Spinal cord (tissue), 9 donors: ENCODE measurements at regions not wholly inside any gene's neighbourhood (a gene's known extent, or its start where the extent isn't known, plus 50 kb on each side); places are given as distances from the start of the nearest gene placed in this dataset.
A peak's percentile ranks its signal among the peaks of the same experiment; 100 is the strongest.

Source experiments
- DNase-seq, 6 donors: peaks; one replicate each; pipeline versions ENCODE4 v3.0.0 to v3.0.0-alpha.2; 2013 to 2015; ENCODE audit warnings: low spot score in 6 of 6, low read depth in 4 of 6
- H3K27ac ChIP-seq: one replicate; pipeline ENCODE4 v1.5.1; 2013; ENCODE audit warnings: low read depth, low read length, control low read depth
- H3K27me3 ChIP-seq: one replicate; pipeline ENCODE4 v1.6.1; 2013; ENCODE audit warnings: low read length; ENCODE audit not compliant: control insufficient read depth, insufficient read depth
- H3K36me3 ChIP-seq: one replicate; pipeline ENCODE4 v1.6.1; 2013; ENCODE audit warnings: low read length; ENCODE audit not compliant: control insufficient read depth, insufficient read depth
- H3K4me1 ChIP-seq: one replicate; pipeline ENCODE4 v1.6.1; 2013; ENCODE audit warnings: low read length; ENCODE audit not compliant: control insufficient read depth, insufficient read depth
- H3K4me3 ChIP-seq: one replicate; pipeline ENCODE4 v1.5.1; 2013; ENCODE audit warnings: low read depth, low read length, control low read depth
- H3K9me3 ChIP-seq: one replicate; pipeline ENCODE4 v1.6.1; 2013; ENCODE audit warnings: low read length; ENCODE audit not compliant: control insufficient read depth, insufficient read depth
- WGBS: methylation state at CpG from one replicate; pipeline ENCODE4 v1.1.5; 2013; ENCODE audit warnings: missing lambda C conversion rate; ENCODE audit not compliant: insufficient coverage; 5-methylcytosine and 5-hydroxymethylcytosine counted together
- donor health status: healthy.

DNA sequence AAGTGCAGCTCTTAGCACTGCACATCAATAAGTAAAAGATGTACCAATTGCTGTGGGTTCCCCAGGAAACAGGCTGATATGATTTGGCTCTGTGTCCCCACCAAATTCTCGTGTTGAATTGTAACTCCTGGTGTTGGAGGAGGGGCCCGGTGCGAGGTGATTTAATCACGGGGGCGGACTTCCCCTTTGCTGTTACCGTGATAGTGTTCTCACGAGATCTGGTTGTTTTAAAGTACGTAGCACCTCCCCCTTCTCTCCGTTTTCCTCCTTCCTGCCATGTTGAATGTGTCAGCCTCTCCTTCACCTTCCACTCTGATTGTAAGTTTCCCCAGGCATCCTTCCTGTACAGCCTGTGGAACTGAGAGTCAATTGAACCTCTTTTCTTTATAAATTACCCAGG is 93.2 kb upstream of the ACTBL2 start:
- H3K36me3 ChIP-seq: no peaks in the 10 kb centered on the region

DNA sequence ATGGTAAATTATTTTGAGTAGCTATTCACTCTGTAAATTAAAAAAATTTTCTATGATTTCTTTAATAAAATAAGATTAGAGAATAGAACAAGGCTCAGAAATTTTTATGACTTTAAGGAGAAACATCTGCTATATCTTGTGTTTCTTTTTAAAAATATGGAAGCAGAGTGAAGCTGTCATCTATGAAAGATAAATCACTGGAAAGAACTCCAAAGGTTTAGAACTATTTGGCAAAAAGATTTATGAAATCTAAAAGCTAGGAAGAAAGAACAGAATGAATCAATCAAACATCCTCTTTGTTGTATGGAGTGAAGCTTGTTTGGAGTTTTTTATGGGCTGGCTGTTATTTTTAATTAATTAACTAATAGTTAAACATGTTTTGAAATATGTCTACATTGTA is 89.8 kb upstream of the ACTBL2 start:
- Histone ChIP-seq H3K9me3 (no peaks in the 10 kb centered on the region), H3K27ac (no peak overlapping the region), H3K4me3 (no peak overlapping the region), H3K27me3 (no peaks in the 10 kb centered on the region), H3K36me3 (no peaks in the 10 kb centered on the region), H3K4me1 (no peaks in the 10 kb centered on the region)
- DNase-seq: no peak

More for the DNA sequence above, 93.2 kb upstream of the ACTBL2 start:
- DNase-seq: no peak
- Histone ChIP-seq H3K4me3 (no peak overlapping the region), H3K27me3 (no peaks in the 10 kb centered on the region), H3K4me1 (no peaks in the 10 kb centered on the region), H3K9me3 (no peaks in the 10 kb centered on the region), H3K27ac (no peak overlapping the region)
- WGBS: 78% methylated on average over 2 of the region's 9 CpGs

- H3K36me3 ChIP-seq: no peaks in the 10 kb centered on the region
- H3K4me3 ChIP-seq: no peak overlapping the region
- no peak for DNase-seq
- no CpG with 5 or more reads among the region's 1 CpG for WGBS
- no peaks in the 10 kb centered on the region for H3K4me1 ChIP-seq
- peak overlapping the region; percentile 35 for H3K27ac ChIP-seq
- H3K27me3 ChIP-seq: no peaks in the 10 kb centered on the region
- no peaks in the 10 kb centered on the region for H3K9me3 ChIP-seq
These were observed 87.0 kb upstream of the ACTBL2 start for GRCh38 chr5:57569601-57570000.

GRCh38 chr5:57568136-57568535 is 85.5 kb upstream of the ACTBL2 start:
- no CpG with 5 or more reads among the region's 3 CpGs for WGBS
- no peak overlapping the region for H3K4me3 ChIP-seq
- no peak overlapping the region for H3K27ac ChIP-seq
- DNase-seq: no peak
- H3K4me1 ChIP-seq: no peaks in the 10 kb centered on the region
- no peaks in the 10 kb centered on the region for H3K9me3 ChIP-seq
- no peaks in the 10 kb centered on the region for H3K27me3 ChIP-seq
- H3K36me3 ChIP-seq: no peaks in the 10 kb centered on the region

DNA sequence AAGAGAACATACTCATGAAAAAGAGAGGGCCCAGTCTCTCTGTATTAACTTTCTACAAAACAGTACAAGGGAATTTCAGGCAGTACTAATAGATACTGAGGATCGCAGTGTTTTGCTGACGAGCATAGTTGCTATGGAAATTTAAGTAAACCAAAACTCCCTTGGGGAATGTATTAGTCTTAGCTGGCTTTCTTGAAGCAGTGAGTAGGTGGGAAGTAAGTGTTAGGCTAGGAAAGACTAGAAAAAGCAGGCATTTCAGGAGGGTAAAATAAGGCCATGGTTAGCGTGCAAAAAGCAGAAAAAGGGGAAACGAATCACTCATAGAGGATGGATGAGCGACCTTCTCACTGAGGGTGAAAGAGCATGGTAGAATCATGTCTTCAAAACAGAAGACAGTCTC is 84.3 kb upstream of the ACTBL2 start:
- no peaks in the 10 kb centered on the region for H3K27me3 ChIP-seq

GRCh38 chr5:57561231-57561842 is 78.7 kb upstream of the ACTBL2 start:
- no peak for DNase-seq
- 86% methylated on average over 3 of the region's 3 CpGs for WGBS
- H3K9me3 ChIP-seq: no peaks in the 10 kb centered on the region
- H3K27ac ChIP-seq: peak overlapping the region; percentile 20
- no peaks in the 10 kb centered on the region for H3K27me3 ChIP-seq
- H3K4me3 ChIP-seq: no peak overlapping the region
- H3K4me1 ChIP-seq: no peaks in the 10 kb centered on the region
- no peaks in the 10 kb centered on the region for H3K36me3 ChIP-seq

More for the DNA sequence above, 84.3 kb upstream of the ACTBL2 start:
- no peaks in the 10 kb centered on the region for H3K9me3 ChIP-seq
- 80% methylated on average over 5 of the region's 5 CpGs for WGBS
- H3K4me3 ChIP-seq: no peak overlapping the region
- H3K4me1 ChIP-seq: no peaks in the 10 kb centered on the region
- H3K36me3 ChIP-seq: no peaks in the 10 kb centered on the region
- H3K27ac ChIP-seq: no peak overlapping the region
- peak in 1 of 6 donors; percentile 76 for DNase-seq

GRCh38 chr5:57559110-57559635 is 76.6 kb upstream of the ACTBL2 start:
- Histone ChIP-seq H3K36me3 (no peaks in the 10 kb centered on the region), H3K27me3 (no peaks in the 10 kb centered on the region), H3K9me3 (no peaks in the 10 kb centered on the region), H3K4me3 (no peak overlapping the region), H3K4me1 (no peaks in the 10 kb centered on the region), H3K27ac (no peak overlapping the region)
- no CpG with 5 or more reads among the region's 3 CpGs for WGBS
- DNase-seq: no peak

DNA sequence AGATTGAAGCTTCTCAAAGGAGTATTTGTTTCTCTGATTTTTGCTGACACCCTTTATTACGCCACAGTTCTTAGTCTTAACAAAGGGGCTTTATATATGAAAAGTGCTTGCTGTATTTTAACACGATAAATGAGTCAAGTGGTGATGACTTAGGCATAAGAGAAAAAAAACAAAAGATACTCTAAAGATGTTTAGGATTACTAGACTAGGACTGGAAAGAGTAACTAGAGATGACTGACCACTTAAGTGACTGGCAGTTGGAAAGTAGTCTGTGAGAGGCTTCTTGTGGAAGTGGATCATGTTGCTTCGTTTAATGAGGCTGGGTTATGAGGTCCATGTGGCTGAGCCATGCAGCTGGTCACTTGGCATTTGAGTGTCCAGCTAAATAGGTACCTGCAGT is 69.4 kb upstream of the ACTBL2 start:
- Histone ChIP-seq H3K27me3 (no peaks in the 10 kb centered on the region), H3K9me3 (no peaks in the 10 kb centered on the region), H3K27ac (no peak overlapping the region), H3K4me1 (peaks cover 3% of the 10 kb centered on the region), H3K4me3 (no peak overlapping the region), H3K36me3 (no peaks in the 10 kb centered on the region)
- WGBS: 57% methylated on average over 1 of the region's 3 CpGs
- peak in 1 of 6 donors; percentile 20 for DNase-seq

DNA sequence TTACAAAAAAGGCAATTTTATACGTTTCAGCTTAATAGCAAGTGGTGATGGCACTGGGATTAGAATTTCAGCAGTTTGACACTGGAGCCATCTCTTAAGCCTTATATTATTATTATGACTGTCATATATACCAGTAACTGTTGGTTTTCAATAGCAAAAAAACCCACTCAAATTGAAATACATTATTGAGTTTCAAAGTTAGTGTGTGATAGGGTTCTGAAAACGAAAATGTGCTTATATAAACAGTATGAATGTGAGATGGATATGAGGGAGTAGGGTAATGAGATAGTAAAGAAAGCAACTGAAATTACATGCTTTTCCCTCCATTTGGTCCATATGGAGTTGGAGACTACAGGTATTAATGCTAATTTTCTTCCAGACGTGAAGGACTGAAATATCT is 68.6 kb upstream of the ACTBL2 start:
- Histone ChIP-seq H3K36me3 (no peaks in the 10 kb centered on the region), H3K4me1 (peaks cover 3% of the 10 kb centered on the region), H3K27ac (peak overlapping the region; percentile 43), H3K4me3 (no peak overlapping the region), H3K27me3 (no peaks in the 10 kb centered on the region), H3K9me3 (no peaks in the 10 kb centered on the region)
- DNase-seq: no peak
- WGBS: no CpG with 5 or more reads among the region's 3 CpGs

DNA sequence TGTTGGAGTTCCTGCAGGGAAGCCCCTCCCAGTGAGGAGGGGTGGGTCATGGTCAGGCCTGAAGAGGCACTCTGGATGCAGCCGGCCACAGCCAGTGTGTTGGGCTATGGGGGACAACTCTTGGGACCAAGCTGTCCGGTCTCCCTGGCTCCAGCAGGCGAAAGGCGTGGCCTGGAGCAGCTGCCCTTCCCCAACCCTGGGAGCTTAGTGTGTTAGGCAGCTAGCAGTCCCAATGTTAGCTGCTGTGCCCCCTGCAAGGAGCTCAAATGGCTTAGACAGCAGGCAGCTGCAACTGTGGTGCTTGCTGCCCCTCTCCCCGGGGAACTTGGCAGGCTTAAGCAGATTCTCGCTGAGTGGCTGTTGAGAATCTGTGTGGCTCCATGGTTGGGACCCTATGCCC is 67.5 kb upstream of the ACTBL2 start:
- no peak overlapping the region for H3K27ac ChIP-seq
- peaks cover 3% of the 10 kb centered on the region for H3K4me1 ChIP-seq
- H3K4me3 ChIP-seq: no peak overlapping the region
- H3K36me3 ChIP-seq: no peaks in the 10 kb centered on the region
- DNase-seq: no peak
- WGBS: 85% methylated on average over 6 of the region's 6 CpGs
- no peaks in the 10 kb centered on the region for H3K9me3 ChIP-seq
- H3K27me3 ChIP-seq: no peaks in the 10 kb centered on the region
